MM.1S (cell line): ENCODE measurements at regions not wholly inside any gene's neighbourhood (a gene's known extent, or its start where the extent isn't known, plus 50 kb on each side); places are given as distances from the start of the nearest gene placed in this dataset.

Experiments used
- DNase-seq: peaks from one replicate; pipeline ENCODE4 v3.0.0-alpha.2; 2015
- H2AFZ ChIP-seq: fragments of 300-600 bp; sonication (generic); 2 replicates; pipeline ENCODE4 v1.6.0; 2016; ENCODE audit warnings: antibody characterized with exemption, low read length
- H3F3A ChIP-seq: fragments of 300-600 bp; sonication (generic); 2 replicates; pipeline ENCODE4 v1.6.1; 2016; ENCODE audit warnings: mild to moderate bottlenecking, antibody characterized with exemption, low read length, moderate library complexity, mixed read lengths; ENCODE audit not compliant: insufficient read depth
- H3K27ac ChIP-seq: fragments of 300-600 bp; sonication (generic); 2 replicates; pipeline ENCODE4 v1.5.1; 2016; ENCODE audit warnings: mild to moderate bottlenecking, low read length
- H3K27me3 ChIP-seq: fragments of 300-600 bp; sonication (generic); replicated peaks from 2 replicates; pipeline ENCODE4 v1.6.0; 2016; ENCODE audit warnings: low read length; ENCODE audit not compliant: insufficient read depth
- H3K36me3 ChIP-seq: fragments of 300-600 bp; sonication (generic); replicated peaks from 2 replicates; pipeline ENCODE4 v1.6.1; 2016; ENCODE audit warnings: mild to moderate bottlenecking, low read length, mixed read lengths; ENCODE audit not compliant: insufficient read depth
- H3K4me1 ChIP-seq: fragments of 300-600 bp; sonication (generic); 2 replicates; pipeline ENCODE4 v1.6.1; 2016; ENCODE audit warnings: low read length, mixed read lengths
- H3K4me2 ChIP-seq: fragments of 300-600 bp; sonication (generic); 2 replicates; pipeline ENCODE4 v1.6.0; 2016; ENCODE audit warnings: low read depth, low read length
- H3K4me3 ChIP-seq: fragments of 300-600 bp; sonication (generic); 2 replicates; pipeline ENCODE4 v1.5.1; 2016; ENCODE audit warnings: low read length, mixed read lengths
- H3K79me2 ChIP-seq: fragments of 300-600 bp; sonication (generic); 2 replicates; pipeline ENCODE4 v1.6.1; 2016; ENCODE audit warnings: mixed run types, low read length, mixed read lengths
- H3K9ac ChIP-seq: fragments of 300-600 bp; sonication (generic); 2 replicates; pipeline ENCODE4 v1.6.1; 2016; ENCODE audit warnings: low read length, mixed read lengths
- H3K9me2 ChIP-seq: fragments of 300-600 bp; sonication (generic); replicated peaks from 2 replicates; pipeline ENCODE4 v1.6.1; 2016; ENCODE audit warnings: mild to moderate bottlenecking, low read length, mixed read lengths; ENCODE audit not compliant: insufficient read depth
- H3K9me3 ChIP-seq: fragments of 300-600 bp; sonication (generic); replicated peaks from 2 replicates; pipeline ENCODE4 v1.6.1; 2016; ENCODE audit warnings: mild to moderate bottlenecking, low read length, mixed read lengths; ENCODE audit not compliant: insufficient read depth
- H4K20me1 ChIP-seq: fragments of 300-600 bp; sonication (generic); 2 replicates; pipeline ENCODE4 v1.6.1; 2016; ENCODE audit warnings: mild to moderate bottlenecking, low read length, moderate library complexity, mixed read lengths; ENCODE audit not compliant: insufficient read depth
- CTCF ChIP-seq: fragments of 300-600 bp; sonication (generic); IDR thresholded peaks from 2 replicates; pipeline ENCODE4 v1.5.1; 2016; ENCODE audit warnings: antibody characterized with exemption, low read length, mixed read lengths
- EZH2 ChIP-seq: fragments of 300-600 bp; sonication (generic); optimal IDR thresholded peaks from 2 replicates; pipeline ENCODE3; 2017; ENCODE audit warnings: low read depth, mild to moderate bottlenecking, antibody characterized with exemption, low read length, mixed read lengths
- EZH2phosphoT487 ChIP-seq: fragments of 300-600 bp; sonication (generic); IDR thresholded peaks from 2 replicates; pipeline ENCODE4 v1.6.1; 2018; ENCODE audit warnings: antibody characterized with exemption, low read length

- H3K9me3 ChIP-seq = no peaks in the 10 kb centered on the region
- H3K4me3 ChIP-seq = no peak overlapping the region
- H2AFZ ChIP-seq = no peak overlapping the region
- no peaks in the 10 kb centered on the region for H3K27me3 ChIP-seq
- H3K9me2 ChIP-seq = no peaks in the 10 kb centered on the region
- no peaks in the 10 kb centered on the region for H3K36me3 ChIP-seq
- TF ChIP-seq EZH2phosphoT487 (no peak), EZH2 (no peak), CTCF (no peak)
- H3K4me2 ChIP-seq = no peak overlapping the region
- no peak overlapping the region for H3K9ac ChIP-seq
- no peaks in the 10 kb centered on the region for H3K4me1 ChIP-seq
- no peak for DNase-seq
- no peak overlapping the region for H3K27ac ChIP-seq
- H4K20me1 ChIP-seq = no peaks in the 10 kb centered on the region
- H3F3A ChIP-seq = no peaks in the 10 kb centered on the region
- H3K79me2 ChIP-seq = no peaks in the 10 kb centered on the region
Measured at GRCh38 chr4:36004204-36004851, 240.0 kb downstream of the ARAP2 start.

- H3K27ac ChIP-seq = no peak overlapping the region
- no peak for TF ChIP-seq CTCF
- TF ChIP-seq EZH2phosphoT487 = no peak
- TF ChIP-seq EZH2 = no peak
- no peak overlapping the region for H3K4me3 ChIP-seq
- DNase-seq = no peak
- H3K79me2 ChIP-seq = no peaks in the 10 kb centered on the region
- no peaks in the 10 kb centered on the region for H3K9me2 ChIP-seq
- no peaks in the 10 kb centered on the region for H3K4me1 ChIP-seq
- H4K20me1 ChIP-seq = no peaks in the 10 kb centered on the region
- H3K9me3 ChIP-seq = no peaks in the 10 kb centered on the region
- H3F3A ChIP-seq = no peaks in the 10 kb centered on the region
- H3K36me3 ChIP-seq = no peaks in the 10 kb centered on the region
- no peak overlapping the region for H2AFZ ChIP-seq
- H3K27me3 ChIP-seq = no peaks in the 10 kb centered on the region
- H3K9ac ChIP-seq = no peak overlapping the region
- H3K4me2 ChIP-seq = no peak overlapping the region
Measured at GRCh38 chr4:36006226-36006625, 238.1 kb downstream of the ARAP2 start.

GRCh38 chr4:36010397-36010929, 233.9 kb downstream of the ARAP2 start:
- Histone ChIP-seq H3K79me2 (no peaks in the 10 kb centered on the region), H3K27me3 (no peaks in the 10 kb centered on the region), H3K9me3 (no peaks in the 10 kb centered on the region), H3K36me3 (no peaks in the 10 kb centered on the region), H3K4me3 (no peak overlapping the region), H3F3A (no peaks in the 10 kb centered on the region), H3K4me1 (no peaks in the 10 kb centered on the region), H4K20me1 (no peaks in the 10 kb centered on the region), H2AFZ (no peak overlapping the region), H3K27ac (no peak overlapping the region), H3K4me2 (no peak overlapping the region), H3K9ac (no peak overlapping the region), H3K9me2 (no peaks in the 10 kb centered on the region)
- no peak for TF ChIP-seq EZH2phosphoT487
- TF ChIP-seq EZH2 = no peak
- TF ChIP-seq CTCF = no peak
- DNase-seq = no peak
